Neutrophil (primary cell): ENCODE measurements at regions not wholly inside any gene's neighbourhood (a gene's known extent, or its start where the extent isn't known, plus 50 kb on each side); places are given as distances from the start of the nearest gene placed in this dataset.
A peak's percentile ranks its signal among the peaks of the same experiment; 100 is the strongest.

Experiments
- H3K27ac ChIP-seq: fragments of 200-600 bp; sonication (generic); 2 replicates; pipeline ENCODE4 v1.5.1; 2016; ENCODE audit warnings: mild to moderate bottlenecking, moderate library complexity
- H3K27me3 ChIP-seq: fragments of 200-600 bp; sonication (generic); 2 replicates; pipeline ENCODE4 v1.6.0; 2016; ENCODE audit warnings: mild to moderate bottlenecking
- H3K36me3 ChIP-seq: fragments of 200-600 bp; sonication (generic); 2 replicates; pipeline ENCODE4 v1.5.1; 2017
- H3K4me1 ChIP-seq, 2 experiments: fragments of 200-600 bp in 1 of 2; sonication (generic) in 1 of 2; 1 replicate in 1 of 2; 2 replicates in 1 of 2; pipeline versions ENCODE4 v1.5.1 to v1.6.1; 2013 to 2016; ENCODE audit warnings: low read depth in 1 of 2, low read length in 1 of 2, mild to moderate bottlenecking in 1 of 2, moderate library complexity in 1 of 2; ENCODE audit not compliant: control insufficient read depth in 1 of 2, insufficient read depth in 1 of 2
- H3K4me3 ChIP-seq, 2 experiments: fragments of 200-600 bp in 1 of 2; sonication (generic) in 1 of 2; 1 replicate in 1 of 2; 2 replicates in 1 of 2; pipeline ENCODE4 v1.5.1; 2013 to 2016; ENCODE audit warnings: low read depth in 1 of 2, low read length in 1 of 2, mild to moderate bottlenecking in 1 of 2, moderate library complexity in 1 of 2
- H3K9me3 ChIP-seq: fragments of 200-600 bp; sonication (generic); 2 replicates; pipeline ENCODE4 v1.5.1; 2016
- CTCF ChIP-seq: fragments of 200-600 bp; sonication (generic); IDR thresholded peaks from 2 replicates; pipeline ENCODE4 v1.5.1; 2016; ENCODE audit warnings: antibody characterized with exemption

- peaks cover 67 to 69% of the 10 kb centered on the region in 2 experiments for H3K4me1 ChIP-seq
- no peaks in the 10 kb centered on the region for H3K36me3 ChIP-seq
- H3K27me3 ChIP-seq: no peaks in the 10 kb centered on the region
- H3K4me3 ChIP-seq: peak overlapping the region in 1 of 2 experiments; percentile 31
- H3K27ac ChIP-seq: peak overlapping the region; percentile 93
- no peaks in the 10 kb centered on the region for H3K9me3 ChIP-seq
- TF ChIP-seq CTCF: no peak
Measured at GRCh38 chr3:46114323-46114988, 87.2 kb upstream of the XCR1 start.

GRCh38 chr3:46113608-46114007 is 86.3 kb upstream of the XCR1 start:
- peak overlapping the region; percentile 93 for H3K27ac ChIP-seq
- H3K27me3 ChIP-seq: no peaks in the 10 kb centered on the region
- H3K4me3 ChIP-seq: peak overlapping the region in 1 of 2 experiments; percentile 31
- no peaks in the 10 kb centered on the region for H3K9me3 ChIP-seq
- no peak for TF ChIP-seq CTCF
- H3K36me3 ChIP-seq: no peaks in the 10 kb centered on the region
- H3K4me1 ChIP-seq: peaks cover 75 to 78% of the 10 kb centered on the region in 2 experiments

- Histone ChIP-seq H3K4me3 (no peak overlapping the region), H3K4me1 (peaks cover 81 to 84% of the 10 kb centered on the region in 2 experiments), H3K9me3 (no peaks in the 10 kb centered on the region), H3K27me3 (no peaks in the 10 kb centered on the region), H3K36me3 (no peaks in the 10 kb centered on the region), H3K27ac (peak overlapping the region; percentile 93)
- no peak for TF ChIP-seq CTCF
Measured at GRCh38 chr3:46112984-46113383, 85.7 kb upstream of the XCR1 start.

- Histone ChIP-seq H3K36me3 (no peaks in the 10 kb centered on the region), H3K27ac (peak overlapping the region; percentile 93), H3K9me3 (no peaks in the 10 kb centered on the region), H3K27me3 (no peaks in the 10 kb centered on the region), H3K4me1 (peaks cover 88 to 91% of the 10 kb centered on the region in 2 experiments), H3K4me3 (no peak overlapping the region)
- no peak for TF ChIP-seq CTCF
Measured at GRCh38 chr3:46112296-46112695, 85.0 kb upstream of the XCR1 start.

- H3K4me3 ChIP-seq: peak overlapping the region; percentile 40
- TF ChIP-seq CTCF: no peak
- no peaks in the 10 kb centered on the region for H3K9me3 ChIP-seq
- H3K4me1 ChIP-seq: peaks cover 88 to 90% of the 10 kb centered on the region in 2 experiments
- no peaks in the 10 kb centered on the region for H3K27me3 ChIP-seq
- H3K36me3 ChIP-seq: no peaks in the 10 kb centered on the region
- peak overlapping the region; percentile 93 for H3K27ac ChIP-seq
Measured at GRCh38 chr3:46110701-46111493, 83.6 kb upstream of the XCR1 start.
